Trophoblast cell (in vitro differentiated cells and primary cell): ENCODE measurements at regions not wholly inside any gene's neighbourhood (a gene's known extent, or its start where the extent isn't known, plus 50 kb on each side); places are given as distances from the start of the nearest gene placed in this dataset.

ENCODE experiments used
- DNase-seq, 2 donors: peaks; one replicate each; pipeline ENCODE4 v3.0.0-alpha.2; 2016
- H2AFZ ChIP-seq: 2 replicates; pipeline ENCODE4 v1.6.1; 2013; ENCODE audit warnings: low read length, moderate library complexity, mild to moderate bottlenecking; ENCODE audit not compliant: insufficient read depth, poor library complexity
- H2AK5ac ChIP-seq: 2 replicates; pipeline ENCODE4 v1.6.1; 2013; ENCODE audit warnings: mild to moderate bottlenecking, low read length
- H2BK120ac ChIP-seq: 2 replicates; pipeline ENCODE4 v1.6.1; 2013; ENCODE audit warnings: low read length, mild to moderate bottlenecking, moderate library complexity; ENCODE audit not compliant: insufficient read depth, poor library complexity
- H2BK12ac ChIP-seq: 2 replicates; pipeline ENCODE4 v1.6.1; 2013; ENCODE audit warnings: mild to moderate bottlenecking, low read length, moderate library complexity
- H2BK5ac ChIP-seq: 2 replicates; pipeline ENCODE4 v1.6.1; 2013; ENCODE audit warnings: low read length, low read depth, moderate library complexity, mild to moderate bottlenecking; ENCODE audit not compliant: poor library complexity
- H3K14ac ChIP-seq: 2 replicates; pipeline ENCODE4 v1.6.1; 2013; ENCODE audit warnings: mild to moderate bottlenecking, low read length
- H3K18ac ChIP-seq: 2 replicates; pipeline ENCODE4 v1.6.1; 2013; ENCODE audit warnings: mild to moderate bottlenecking, low read length
- H3K23ac ChIP-seq: 2 replicates; pipeline ENCODE4 v1.6.1; 2013; ENCODE audit warnings: low read length
- H3K27ac ChIP-seq: 2 replicates; pipeline ENCODE4 v1.5.1; 2013; ENCODE audit warnings: low read depth, mild to moderate bottlenecking, inconsistent platforms, low read length, moderate library complexity
- H3K27me3 ChIP-seq: 2 replicates; pipeline ENCODE4 v1.6.1; 2013; ENCODE audit warnings: inconsistent platforms, mild to moderate bottlenecking, low read length, moderate library complexity; ENCODE audit not compliant: insufficient read depth
- H3K36me3 ChIP-seq, 2 experiments: 1 replicate in 1 of 2; 2 replicates in 1 of 2; pipeline ENCODE4 v1.6.1; 2013; ENCODE audit warnings: low read length in 2 of 2, mild to moderate bottlenecking in 2 of 2, moderate library complexity in 1 of 2; ENCODE audit not compliant: insufficient read depth in 2 of 2, control insufficient read depth in 1 of 2
- H3K4ac ChIP-seq: 2 replicates; pipeline ENCODE4 v1.6.1; 2013; ENCODE audit warnings: low read depth, mild to moderate bottlenecking, low read length, moderate library complexity
- H3K4me1 ChIP-seq, 2 experiments: 1 replicate in 1 of 2; 2 replicates in 1 of 2; pipeline ENCODE4 v1.6.1; 2013; ENCODE audit warnings: low read length in 2 of 2, mild to moderate bottlenecking in 2 of 2, moderate library complexity in 1 of 2; ENCODE audit not compliant: insufficient read depth in 2 of 2, control insufficient read depth in 1 of 2
- H3K4me2 ChIP-seq: 2 replicates; pipeline ENCODE4 v1.6.1; 2013; ENCODE audit warnings: inconsistent platforms, mild to moderate bottlenecking, low read length, moderate library complexity
- H3K4me3 ChIP-seq: 2 replicates; pipeline ENCODE4 v1.5.1; 2013; ENCODE audit warnings: mild to moderate bottlenecking, low read depth, low read length, inconsistent platforms
- H3K79me1 ChIP-seq: one replicate; pipeline ENCODE4 v1.6.1; 2013; ENCODE audit warnings: low read length
- H3K79me2 ChIP-seq: 2 replicates; pipeline ENCODE4 v1.6.1; 2013; ENCODE audit warnings: low read length, mild to moderate bottlenecking; ENCODE audit not compliant: control insufficient read depth, insufficient read depth, poor library complexity
- H3K9ac ChIP-seq: 2 replicates; pipeline ENCODE4 v1.6.1; 2013; ENCODE audit warnings: mild to moderate bottlenecking, low read length
- H3K9me3 ChIP-seq: 2 replicates; pipeline ENCODE4 v1.6.1; 2013; ENCODE audit warnings: low read depth, mild to moderate bottlenecking, control low read depth, inconsistent platforms, low read length; ENCODE audit not compliant: insufficient read depth
- H4K12ac ChIP-seq: 2 replicates; pipeline ENCODE4 v1.6.1; 2013; ENCODE audit warnings: low read depth, mild to moderate bottlenecking, low read length, moderate library complexity
- H4K8ac ChIP-seq: 2 replicates; pipeline ENCODE4 v1.6.1; 2013; ENCODE audit warnings: low read depth, mild to moderate bottlenecking, low read length, moderate library complexity
- H4K91ac ChIP-seq: one replicate; pipeline ENCODE4 v1.6.1; 2013; ENCODE audit warnings: low read depth, mild to moderate bottlenecking, low read length, moderate library complexity
- WGBS: extraction: QIAGEN DNeasy Blood & Tissue Kit; methylation state at CpG from one replicate; pipeline ENCODE4 v1.1.7; 2013; ENCODE audit warnings: missing lambda C conversion rate; ENCODE audit not compliant: insufficient read length, insufficient coverage; ENCODE audit errors: extremely low coverage; 5-methylcytosine and 5-hydroxymethylcytosine counted together

DNA sequence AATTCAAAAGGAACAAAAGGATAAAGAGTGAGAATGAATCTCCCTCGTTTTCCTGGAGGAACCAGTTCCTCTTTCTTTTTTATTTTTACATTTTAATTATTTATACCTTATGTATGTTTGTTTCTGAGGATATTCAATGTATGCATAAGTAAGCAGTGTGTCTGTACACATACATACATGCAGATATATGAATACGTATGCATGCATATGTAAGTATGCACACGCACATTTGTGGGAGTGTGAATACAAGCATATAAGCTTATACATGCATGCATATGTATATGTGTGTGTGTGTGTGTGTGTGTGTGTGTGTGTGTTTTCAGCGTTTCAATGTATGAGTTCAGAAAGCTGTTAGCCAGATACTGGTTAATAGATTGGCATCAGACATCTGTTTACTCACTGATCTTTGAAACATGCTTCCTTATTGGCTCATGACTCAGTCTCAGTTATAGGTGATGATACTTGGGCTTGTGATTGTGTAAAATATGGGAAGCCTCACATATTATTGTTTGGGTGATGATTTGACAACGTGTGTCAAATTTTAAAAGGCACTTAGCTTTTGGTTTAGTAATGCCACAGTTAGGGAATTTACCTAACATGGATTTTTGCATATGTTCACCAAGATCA, 279.7 kb upstream of the TRIB2 start:
- WGBS = no CpG with 5 or more reads among the region's 5 CpGs

DNA sequence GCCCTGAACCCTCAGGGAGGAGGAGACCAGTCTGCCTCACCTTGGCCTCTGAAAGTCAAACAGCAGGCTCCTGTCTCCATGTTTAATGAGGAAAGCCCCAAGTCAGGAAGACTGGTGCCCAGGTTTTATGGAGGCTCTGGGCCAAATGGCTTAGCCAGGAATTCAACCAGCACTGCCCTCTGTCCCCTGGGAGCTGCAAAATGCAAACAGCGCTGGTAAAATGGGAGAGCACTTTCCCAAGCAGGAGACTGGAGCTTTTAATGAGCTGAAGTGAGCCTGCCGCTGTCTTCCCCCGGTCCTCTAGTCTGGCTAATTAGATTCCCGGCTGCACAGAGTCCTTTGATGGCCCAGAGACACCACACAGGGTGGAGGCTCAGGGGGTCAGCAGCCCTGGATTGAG, 276.0 kb upstream of the TRIB2 start:
- H2BK5ac ChIP-seq = no peak overlapping the region
- DNase-seq = no peak
- H3K27ac ChIP-seq = no peak overlapping the region
- no peak overlapping the region for H3K4ac ChIP-seq
- H4K12ac ChIP-seq = no peak overlapping the region
- H3K4me3 ChIP-seq = no peak overlapping the region
- H3K4me1 ChIP-seq = no peaks in the 10 kb centered on the region
- no peaks in the 10 kb centered on the region for H3K79me1 ChIP-seq
- H3K4me2 ChIP-seq = no peak overlapping the region
- H3K18ac ChIP-seq = no peak overlapping the region
- H4K8ac ChIP-seq = no peak overlapping the region
- H2BK12ac ChIP-seq = no peak overlapping the region
- no peaks in the 10 kb centered on the region for H3K27me3 ChIP-seq
- H3K79me2 ChIP-seq = no peaks in the 10 kb centered on the region
- H3K36me3 ChIP-seq = no peaks in the 10 kb centered on the region
- H3K14ac ChIP-seq = no peak overlapping the region
- no peak overlapping the region for H2AK5ac ChIP-seq
- WGBS = no CpG with 5 or more reads among the region's 4 CpGs
- no peak overlapping the region for H3K9ac ChIP-seq
- no peaks in the 10 kb centered on the region for H3K9me3 ChIP-seq
- H2BK120ac ChIP-seq = no peak overlapping the region
- no peak overlapping the region for H4K91ac ChIP-seq
- no peak overlapping the region for H2AFZ ChIP-seq
- H3K23ac ChIP-seq = no peak overlapping the region

More for the DNA sequence above, 279.7 kb upstream of the TRIB2 start:
- H3K4me2 ChIP-seq = no peak overlapping the region
- H2BK12ac ChIP-seq = no peak overlapping the region
- H2AK5ac ChIP-seq = no peak overlapping the region
- H3K4ac ChIP-seq = no peak overlapping the region
- no peak overlapping the region for H4K12ac ChIP-seq
- no peaks in the 10 kb centered on the region for H3K36me3 ChIP-seq
- no peak overlapping the region for H3K4me3 ChIP-seq
- H3K4me1 ChIP-seq = no peaks in the 10 kb centered on the region
- H2BK5ac ChIP-seq = no peak overlapping the region
- no peak overlapping the region for H3K18ac ChIP-seq
- no peak overlapping the region for H4K8ac ChIP-seq
- H3K79me2 ChIP-seq = no peaks in the 10 kb centered on the region
- H4K91ac ChIP-seq = no peak overlapping the region
- H3K23ac ChIP-seq = no peak overlapping the region
- H3K14ac ChIP-seq = no peak overlapping the region
- no peak overlapping the region for H2BK120ac ChIP-seq
- no peak for DNase-seq
- no peak overlapping the region for H2AFZ ChIP-seq
- no peak overlapping the region for H3K9ac ChIP-seq
- no peaks in the 10 kb centered on the region for H3K27me3 ChIP-seq
- no peak overlapping the region for H3K27ac ChIP-seq
- H3K9me3 ChIP-seq = no peaks in the 10 kb centered on the region
- no peaks in the 10 kb centered on the region for H3K79me1 ChIP-seq

DNA sequence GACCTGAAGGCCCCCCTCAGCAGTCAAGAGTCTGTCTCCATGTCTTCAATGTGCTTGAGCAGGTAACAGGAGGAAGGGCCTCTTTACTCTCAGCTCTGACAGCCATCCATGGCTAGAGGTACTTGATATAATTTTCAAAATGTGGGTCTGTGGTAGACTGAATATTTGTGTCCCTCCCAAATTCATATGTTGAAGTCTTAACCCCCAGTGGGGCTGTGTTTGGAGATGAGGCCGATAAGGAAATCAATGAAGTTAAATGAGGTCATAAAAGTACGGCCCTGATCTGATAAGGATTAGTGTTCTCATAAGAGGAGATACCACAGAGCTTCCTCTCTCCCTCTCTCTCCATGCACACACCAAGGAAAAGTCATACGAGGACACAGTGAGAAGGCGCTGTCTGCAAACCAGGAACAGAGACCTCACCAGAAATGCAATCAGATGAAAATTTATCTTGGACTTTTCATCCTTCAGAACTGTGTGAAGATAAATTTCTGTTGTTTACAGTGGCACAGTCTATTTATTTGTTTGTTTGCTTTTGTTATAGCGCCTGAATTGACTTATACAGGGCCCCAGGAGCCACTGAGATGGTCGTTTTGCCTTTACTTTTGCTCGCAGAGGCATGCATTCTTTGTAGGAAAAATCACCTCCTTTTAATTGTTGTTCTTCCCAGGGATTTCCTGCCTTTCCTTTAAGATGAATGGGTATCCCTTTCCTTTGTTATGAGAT, 274.8 kb upstream of the TRIB2 start:
- H2BK5ac ChIP-seq = no peak overlapping the region
- no peak overlapping the region for H2BK12ac ChIP-seq
- H3K18ac ChIP-seq = no peak overlapping the region
- H2AFZ ChIP-seq = no peak overlapping the region
- DNase-seq = no peak
- no CpG with 5 or more reads among the region's 7 CpGs for WGBS
- H4K12ac ChIP-seq = no peak overlapping the region
- no peaks in the 10 kb centered on the region for H3K79me1 ChIP-seq
- no peak overlapping the region for H4K8ac ChIP-seq
- H4K91ac ChIP-seq = no peak overlapping the region
- H2AK5ac ChIP-seq = no peak overlapping the region
- H3K4me2 ChIP-seq = no peak overlapping the region
- H3K9me3 ChIP-seq = no peaks in the 10 kb centered on the region
- H3K36me3 ChIP-seq = no peaks in the 10 kb centered on the region
- H3K23ac ChIP-seq = no peak overlapping the region
- H3K27me3 ChIP-seq = no peaks in the 10 kb centered on the region
- H3K9ac ChIP-seq = no peak overlapping the region
- H3K27ac ChIP-seq = no peak overlapping the region
- H3K4me3 ChIP-seq = no peak overlapping the region
- no peak overlapping the region for H3K14ac ChIP-seq
- no peaks in the 10 kb centered on the region for H3K79me2 ChIP-seq
- no peaks in the 10 kb centered on the region for H3K4me1 ChIP-seq
- no peak overlapping the region for H2BK120ac ChIP-seq
- no peak overlapping the region for H3K4ac ChIP-seq

DNA sequence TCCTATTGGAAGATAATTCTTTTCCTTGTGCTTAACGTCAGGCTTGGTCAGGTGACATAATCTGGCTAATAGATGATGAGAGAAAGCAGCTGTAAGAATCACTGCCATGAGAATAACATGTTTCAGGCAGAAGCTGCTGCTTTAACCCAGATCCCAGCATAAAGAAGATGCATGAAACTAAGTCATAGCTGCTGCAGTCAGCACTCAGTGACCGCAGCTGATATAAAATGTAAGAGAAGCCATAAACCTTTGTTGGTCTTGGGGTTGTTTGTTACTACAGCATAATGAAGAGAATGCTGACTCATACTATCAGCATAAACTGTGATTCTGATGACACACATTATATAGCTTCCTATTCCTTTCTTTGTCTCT, 274.3 kb upstream of the TRIB2 start:
- no CpG with 5 or more reads among the region's 2 CpGs for WGBS
- Histone ChIP-seq H4K12ac (no peak overlapping the region), H3K36me3 (no peaks in the 10 kb centered on the region), H4K91ac (no peak overlapping the region), H3K4me2 (no peak overlapping the region), H3K27ac (no peak overlapping the region), H4K8ac (no peak overlapping the region), H3K23ac (no peak overlapping the region), H3K79me1 (no peaks in the 10 kb centered on the region), H3K9me3 (no peaks in the 10 kb centered on the region), H3K18ac (no peak overlapping the region), H2BK5ac (no peak overlapping the region), H2AK5ac (no peak overlapping the region), H2BK12ac (no peak overlapping the region), H2AFZ (no peak overlapping the region), H3K4me1 (no peaks in the 10 kb centered on the region), H3K27me3 (no peaks in the 10 kb centered on the region), H3K14ac (no peak overlapping the region), H3K4me3 (no peak overlapping the region), H3K79me2 (no peaks in the 10 kb centered on the region), H2BK120ac (no peak overlapping the region), H3K9ac (no peak overlapping the region), H3K4ac (no peak overlapping the region)
- DNase-seq = no peak
